ENCODE measurements at regions not wholly inside any gene's neighbourhood (a gene's known extent, or its start where the extent isn't known, plus 50 kb on each side); places are given as distances from the start of the nearest gene placed in this dataset.
"Not testable (repeated sequence)": the region's sequence is repeated elsewhere in the genome, so short reads cannot be mapped to it uniquely, and the experiment has no call there.

DNA sequence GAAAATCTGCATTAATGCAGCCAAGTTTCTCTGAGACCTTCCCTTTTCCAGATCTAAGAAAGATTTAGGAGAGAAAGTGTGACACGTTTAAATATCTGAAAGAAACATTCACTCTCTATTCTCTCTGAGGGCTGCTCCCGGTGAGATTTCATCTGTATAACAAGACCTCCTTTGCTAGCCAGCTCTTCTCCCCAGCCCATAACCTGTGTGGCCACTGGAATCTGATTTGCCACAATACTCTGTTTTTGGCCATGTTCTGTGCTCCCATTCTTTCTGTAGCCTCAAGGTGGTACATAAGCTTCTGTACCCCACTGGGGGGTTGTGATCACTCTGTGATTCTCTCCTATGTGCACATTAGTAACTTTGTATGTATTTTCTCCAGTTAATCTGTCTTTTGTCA is 291.0 kb upstream of the SEMA6A start:
- H3K9me3 ChIP-seq (ENCODE audit: control insufficient read depth, insufficient read depth, low read depth, low read length) = peaks cover 14% of the 10 kb centered on the region
- no peaks in the 10 kb centered on the region for H3K27me3 ChIP-seq (ENCODE audit: control insufficient read depth, insufficient read depth, low read length)
- peaks cover 54% of the 10 kb centered on the region for H3K4me1 ChIP-seq (ENCODE audit: control insufficient read depth, insufficient read depth, low read length)
- H3K36me3 ChIP-seq (ENCODE audit: control insufficient read depth, insufficient read depth, low read length) = no peaks in the 10 kb centered on the region; the same call in 1 of the 2 replicates
- peak overlapping the region; percentile 96 for H3K27ac ChIP-seq (ENCODE audit: low read depth, low read length)
- no peak overlapping the region for H3K4me3 ChIP-seq (ENCODE audit: low read depth, low read length)
- H3K9ac ChIP-seq (ENCODE audit: low read length) = peak overlapping the region; percentile 67

DNA sequence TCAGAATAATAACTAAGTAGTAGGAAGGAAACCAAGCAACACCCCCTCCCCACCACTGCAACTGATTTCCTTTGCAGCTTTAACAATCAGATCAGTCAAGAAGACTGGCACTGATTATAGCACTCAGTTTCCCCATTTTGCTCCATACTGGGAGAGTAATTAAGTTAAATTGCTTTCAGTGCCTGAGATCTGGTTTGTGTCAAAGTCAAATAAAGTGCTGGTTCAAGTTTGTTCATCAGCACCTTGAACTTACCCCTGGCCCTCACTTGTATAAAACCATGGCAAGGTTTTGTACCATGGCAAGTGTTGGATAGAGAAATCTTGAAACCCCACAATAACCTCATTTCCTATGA is 290.2 kb upstream of the SEMA6A start:
- Histone ChIP-seq H3K4me3 (ENCODE audit: low read depth, low read length) (no peak overlapping the region), H3K36me3 (ENCODE audit: control insufficient read depth, insufficient read depth, low read length) (no peaks in the 10 kb centered on the region), H3K27ac (ENCODE audit: low read depth, low read length) (peak overlapping the region; percentile 96), H3K9ac (ENCODE audit: low read length) (peak overlapping the region; percentile 67), H3K4me1 (ENCODE audit: control insufficient read depth, insufficient read depth, low read length) (peaks cover 54% of the 10 kb centered on the region), H3K9me3 (ENCODE audit: control insufficient read depth, insufficient read depth, low read depth, low read length) (peaks cover 6% of the 10 kb centered on the region), H3K27me3 (ENCODE audit: control insufficient read depth, insufficient read depth, low read length) (no peaks in the 10 kb centered on the region)

DNA sequence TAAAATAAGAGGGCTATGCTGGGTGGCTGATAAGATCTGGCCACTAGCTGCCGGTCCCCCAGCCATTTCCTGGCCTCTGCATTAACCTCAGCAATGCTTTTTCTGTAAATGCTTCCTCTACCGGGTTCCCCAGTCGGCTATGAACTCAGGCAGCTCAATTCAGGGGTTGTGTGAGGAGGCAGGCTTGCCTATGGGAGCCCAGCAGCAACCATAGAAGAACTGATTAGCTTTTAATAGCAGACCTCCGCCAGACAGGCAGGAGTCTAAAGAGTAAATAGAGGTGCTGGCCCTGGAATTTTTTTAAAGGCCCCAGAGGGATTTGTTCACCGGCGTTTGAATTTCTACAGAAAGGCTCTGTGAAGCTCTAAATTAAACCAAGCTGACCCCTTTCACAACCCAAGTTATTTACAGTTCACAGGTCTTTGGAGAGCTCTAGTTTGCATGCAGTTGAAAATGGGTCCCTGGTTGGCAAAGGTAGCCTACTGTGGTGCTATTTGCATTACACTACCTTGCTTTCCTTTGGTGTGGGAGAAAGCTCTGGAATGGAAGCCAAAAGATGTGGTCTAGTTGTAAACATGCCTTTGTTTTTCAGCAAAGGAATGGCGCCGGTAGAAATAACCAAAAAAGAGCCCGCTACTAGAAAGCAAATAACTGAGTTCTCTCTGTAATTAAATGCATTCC is 289.7 kb upstream of the SEMA6A start:
- 0 out of 2 replicates have a peak overlapping the region, but pooled peaks have one; percentile 0 for H3K4me3 ChIP-seq (ENCODE audit: low read depth, low read length)
- H3K9me3 ChIP-seq (ENCODE audit: control insufficient read depth, insufficient read depth, low read depth, low read length) = peaks cover 1% of the 10 kb centered on the region
- H3K27ac ChIP-seq (ENCODE audit: low read depth, low read length) = peak overlapping the region; percentile 96
- peak overlapping the region; percentile 67 for H3K9ac ChIP-seq (ENCODE audit: low read length)
- no peaks in the 10 kb centered on the region for H3K27me3 ChIP-seq (ENCODE audit: control insufficient read depth, insufficient read depth, low read length)
- no peaks in the 10 kb centered on the region for H3K36me3 ChIP-seq (ENCODE audit: control insufficient read depth, insufficient read depth, low read length)
- peaks cover 54% of the 10 kb centered on the region for H3K4me1 ChIP-seq (ENCODE audit: control insufficient read depth, insufficient read depth, low read length)

- H3K4me1 ChIP-seq (ENCODE audit: control insufficient read depth, insufficient read depth, low read length) = peaks cover 59% of the 10 kb centered on the region
- H3K9ac ChIP-seq (ENCODE audit: low read length) = peak overlapping the region; percentile 67
- H3K27me3 ChIP-seq (ENCODE audit: control insufficient read depth, insufficient read depth, low read length) = no peaks in the 10 kb centered on the region
- H3K4me3 ChIP-seq (ENCODE audit: low read depth, low read length) = no peak overlapping the region
- H3K27ac ChIP-seq (ENCODE audit: low read depth, low read length) = peak overlapping the region; percentile 96
- no peaks in the 10 kb centered on the region for H3K36me3 ChIP-seq (ENCODE audit: control insufficient read depth, insufficient read depth, low read length)
- H3K9me3 ChIP-seq (ENCODE audit: control insufficient read depth, insufficient read depth, low read depth, low read length) = no peaks in the 10 kb centered on the region
Observed at GRCh38 chr5:116862632-116863455, 288.2 kb upstream of the SEMA6A start.

DNA sequence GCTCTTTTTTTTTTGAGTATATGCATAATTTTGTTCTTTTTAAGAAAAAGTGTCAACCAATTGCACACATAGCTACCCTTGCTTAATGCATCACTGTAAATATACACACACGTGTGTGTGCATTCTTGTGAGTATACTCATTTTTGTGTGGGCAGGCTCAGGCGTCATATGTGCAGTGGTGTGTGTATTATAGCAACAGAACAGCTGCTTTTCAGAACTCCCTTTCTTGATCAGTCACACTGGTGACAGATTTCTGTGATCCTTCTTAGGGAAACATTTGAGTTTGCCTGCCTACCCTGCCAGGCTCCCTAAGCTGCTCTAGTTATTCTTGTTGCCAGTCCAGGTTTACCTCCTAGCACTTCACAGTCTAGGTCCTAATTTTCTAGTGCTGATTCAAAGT is 287.0 kb upstream of the SEMA6A start:
- Histone ChIP-seq H3K27me3 (ENCODE audit: control insufficient read depth, insufficient read depth, low read length) (no peaks in the 10 kb centered on the region), H3K4me3 (ENCODE audit: low read depth, low read length) (no peak overlapping the region), H3K9me3 (ENCODE audit: control insufficient read depth, insufficient read depth, low read depth, low read length) (no peaks in the 10 kb centered on the region), H3K27ac (ENCODE audit: low read depth, low read length) (0 out of 2 replicates have a peak overlapping the region, but pooled peaks have one; percentile 20), H3K36me3 (ENCODE audit: control insufficient read depth, insufficient read depth, low read length) (no peaks in the 10 kb centered on the region), H3K4me1 (ENCODE audit: control insufficient read depth, insufficient read depth, low read length) (peaks cover 59% of the 10 kb centered on the region), H3K9ac (ENCODE audit: low read length) (no peak overlapping the region)

- Histone ChIP-seq H3K27ac (ENCODE audit: low read depth, low read length) (no peak overlapping the region), H3K4me1 (ENCODE audit: control insufficient read depth, insufficient read depth, low read length) (peaks cover 59% of the 10 kb centered on the region), H3K27me3 (ENCODE audit: control insufficient read depth, insufficient read depth, low read length) (no peaks in the 10 kb centered on the region), H3K9ac (ENCODE audit: low read length) (no peak overlapping the region), H3K4me3 (ENCODE audit: low read depth, low read length) (no peak overlapping the region), H3K9me3 (ENCODE audit: control insufficient read depth, insufficient read depth, low read depth, low read length) (no peaks in the 10 kb centered on the region), H3K36me3 (ENCODE audit: control insufficient read depth, insufficient read depth, low read length) (no peaks in the 10 kb centered on the region)
Observed at GRCh38 chr5:116861097-116861496, 286.5 kb upstream of the SEMA6A start.

DNA sequence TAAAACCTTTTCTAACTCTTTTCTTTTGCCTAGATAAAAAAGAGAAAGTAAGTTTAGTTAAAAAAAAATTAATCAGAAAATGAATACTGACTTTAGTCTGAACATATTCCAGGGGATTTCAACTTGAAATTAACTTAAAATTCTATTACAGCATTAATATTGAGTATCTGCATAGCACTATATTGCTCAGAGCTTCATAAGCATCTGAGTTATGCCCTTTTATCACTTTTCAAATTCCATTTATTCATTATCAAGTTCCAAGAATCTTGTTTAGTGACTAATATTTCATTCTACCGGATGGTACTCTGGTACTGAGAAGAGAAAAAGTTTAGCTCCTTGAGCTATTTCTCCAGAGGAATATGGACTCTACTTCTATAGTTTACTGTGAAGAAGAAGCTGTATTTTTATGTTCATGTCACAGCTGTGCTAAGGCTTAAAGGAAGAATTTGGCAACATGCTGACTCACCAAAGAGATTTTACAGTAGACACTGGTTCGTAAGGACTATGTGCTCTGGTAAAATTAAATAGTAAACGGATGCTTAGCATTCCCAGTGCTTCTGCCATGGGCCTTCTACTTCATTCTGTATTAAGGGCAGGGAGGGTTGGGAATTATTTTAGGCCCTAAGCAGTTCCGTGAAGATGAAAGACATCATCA is 285.2 kb upstream of the SEMA6A start:
- peaks cover 54% of the 10 kb centered on the region for H3K4me1 ChIP-seq (ENCODE audit: control insufficient read depth, insufficient read depth, low read length)
- no peaks in the 10 kb centered on the region for H3K27me3 ChIP-seq (ENCODE audit: control insufficient read depth, insufficient read depth, low read length)
- H3K36me3 ChIP-seq (ENCODE audit: control insufficient read depth, insufficient read depth, low read length) = no peaks in the 10 kb centered on the region
- no peak overlapping the region for H3K4me3 ChIP-seq (ENCODE audit: low read depth, low read length)
- H3K27ac ChIP-seq (ENCODE audit: low read depth, low read length) = no peak overlapping the region; the same call in 1 of the 2 replicates
- no peaks in the 10 kb centered on the region for H3K9me3 ChIP-seq (ENCODE audit: control insufficient read depth, insufficient read depth, low read depth, low read length)
- no peak overlapping the region for H3K9ac ChIP-seq (ENCODE audit: low read length)

GRCh38 chr5:116858705-116859333 is 284.2 kb upstream of the SEMA6A start:
- H3K36me3 ChIP-seq (ENCODE audit: control insufficient read depth, insufficient read depth, low read length) = no peaks in the 10 kb centered on the region
- no peak overlapping the region for H3K4me3 ChIP-seq (ENCODE audit: low read depth, low read length)
- no peak overlapping the region for H3K9ac ChIP-seq (ENCODE audit: low read length)
- peaks cover 56% of the 10 kb centered on the region for H3K4me1 ChIP-seq (ENCODE audit: control insufficient read depth, insufficient read depth, low read length)
- no peak overlapping the region for H3K27ac ChIP-seq (ENCODE audit: low read depth, low read length)
- no peaks in the 10 kb centered on the region for H3K27me3 ChIP-seq (ENCODE audit: control insufficient read depth, insufficient read depth, low read length)
- H3K9me3 ChIP-seq (ENCODE audit: control insufficient read depth, insufficient read depth, low read depth, low read length) = no peaks in the 10 kb centered on the region

DNA sequence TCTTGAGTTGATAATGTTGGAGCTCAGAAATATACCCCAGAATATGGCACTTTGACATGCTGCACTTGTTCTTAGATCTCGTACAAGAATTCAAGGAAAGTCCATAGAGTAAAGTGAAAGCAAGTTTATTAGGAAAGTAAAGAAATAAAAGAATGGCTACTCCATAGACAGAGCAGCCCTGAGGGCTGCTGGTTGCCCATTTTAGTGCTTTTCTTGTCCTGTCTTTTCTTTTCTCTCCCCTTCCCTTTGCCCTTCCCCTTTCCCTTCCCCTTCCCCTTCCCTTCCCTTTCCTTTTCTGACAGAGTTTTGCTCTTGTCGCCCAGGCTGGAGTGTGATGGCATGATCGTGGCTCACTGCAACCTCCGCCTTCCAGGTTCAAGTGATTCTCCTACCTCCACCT is 283.4 kb upstream of the SEMA6A start:
- not testable (repeated sequence) for H3K27me3 ChIP-seq (ENCODE audit: control insufficient read depth, insufficient read depth, low read length); H3K36me3 ChIP-seq (ENCODE audit: control insufficient read depth, insufficient read depth, low read length); H3K4me3 ChIP-seq (ENCODE audit: low read depth, low read length); H3K27ac ChIP-seq (ENCODE audit: low read depth, low read length); H3K9me3 ChIP-seq (ENCODE audit: control insufficient read depth, insufficient read depth, low read depth, low read length); H3K9ac ChIP-seq (ENCODE audit: low read length)
- peaks cover 48% of the 10 kb centered on the region for H3K4me1 ChIP-seq (ENCODE audit: control insufficient read depth, insufficient read depth, low read length)

DNA sequence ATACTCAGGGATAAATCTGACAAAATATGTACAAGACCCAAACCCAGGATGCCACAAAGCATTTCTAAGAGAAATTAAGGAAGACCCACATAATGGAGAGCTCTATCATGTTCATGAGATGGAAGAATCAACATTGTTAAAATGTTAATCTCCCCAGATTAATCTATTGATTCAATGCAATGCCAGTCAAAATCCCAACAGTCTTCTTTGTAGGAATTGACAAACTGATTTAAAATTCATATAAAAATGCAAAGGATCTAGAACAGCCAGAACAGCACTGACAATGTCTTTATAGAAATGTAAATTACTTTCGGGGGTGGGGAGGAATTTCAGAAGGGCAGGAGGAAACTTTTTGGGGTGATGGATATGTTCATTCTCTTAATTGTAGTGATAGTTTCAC is 281.6 kb upstream of the SEMA6A start:
- H3K4me3 ChIP-seq (ENCODE audit: low read depth, low read length) = no peak overlapping the region
- no peaks in the 10 kb centered on the region for H3K27me3 ChIP-seq (ENCODE audit: control insufficient read depth, insufficient read depth, low read length)
- no peak overlapping the region for H3K9ac ChIP-seq (ENCODE audit: low read length)
- peaks cover 39% of the 10 kb centered on the region for H3K4me1 ChIP-seq (ENCODE audit: control insufficient read depth, insufficient read depth, low read length)
- H3K9me3 ChIP-seq (ENCODE audit: control insufficient read depth, insufficient read depth, low read depth, low read length) = no peaks in the 10 kb centered on the region
- no peaks in the 10 kb centered on the region for H3K36me3 ChIP-seq (ENCODE audit: control insufficient read depth, insufficient read depth, low read length)
- H3K27ac ChIP-seq (ENCODE audit: low read depth, low read length) = 0 out of 2 replicates have a peak overlapping the region, but pooled peaks have one; percentile 14
